GM12891 (cell line): ENCODE measurements at regions not wholly inside any gene's neighbourhood (a gene's known extent, or its start where the extent isn't known, plus 50 kb on each side); places are given as distances from the start of the nearest gene placed in this dataset.

Experiments used
- PAX5 ChIP-seq: IDR thresholded peaks from 2 replicates; pipeline ENCODE4 v1.6.1; 2011; ENCODE audit warnings: low read length, moderate library complexity, mild to moderate bottlenecking; ENCODE audit not compliant: insufficient read depth, severe bottlenecking
- POLR2A ChIP-seq: IDR thresholded peaks from 2 replicates; pipeline ENCODE4 v1.6.1; 2011; ENCODE audit warnings: low read depth, low read length, control low read depth

DNA sequence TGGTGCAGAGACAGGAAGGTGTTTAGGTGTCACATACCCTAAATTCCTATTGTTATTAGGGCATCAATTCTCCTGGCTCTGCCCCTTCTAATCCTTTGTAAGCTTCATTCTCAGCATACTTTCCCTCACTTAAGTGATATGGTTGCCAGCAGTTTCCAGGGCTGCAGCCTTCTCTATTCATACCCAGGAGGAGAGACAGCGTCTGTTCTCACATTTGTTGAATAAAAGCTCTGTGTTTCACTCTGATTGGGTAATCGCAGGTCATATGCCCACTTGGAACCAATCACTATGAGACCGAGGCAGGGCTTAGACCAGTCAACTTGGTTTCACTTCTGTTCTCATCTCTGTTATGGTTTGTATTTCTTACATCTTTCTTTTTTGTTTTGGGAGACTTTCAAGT lies 109.6 kb upstream of the MTPN start:
- TF ChIP-seq PAX5 (no peak), POLR2A (no peak)
